ENCODE measurements at regions not wholly inside any gene's neighbourhood (a gene's known extent, or its start where the extent isn't known, plus 50 kb on each side); places are given as distances from the start of the nearest gene placed in this dataset.

- H3K36me3 ChIP-seq (ENCODE audit: control insufficient read depth in 4 of 4, insufficient read depth in 3 of 4, low read depth in 1 of 4, low read length in 3 of 4), result no peaks in the 10 kb centered on the region
- TF ChIP-seq RAD21 (IDR thresholded peaks at IDR 0.05), result no peak
- TF ChIP-seq HNF4A (conservative IDR thresholded peaks at IDR 0.05), result no peak
- no peak for TF ChIP-seq REST (IDR thresholded peaks at IDR 0.05)
- TF ChIP-seq, protein P1, sequence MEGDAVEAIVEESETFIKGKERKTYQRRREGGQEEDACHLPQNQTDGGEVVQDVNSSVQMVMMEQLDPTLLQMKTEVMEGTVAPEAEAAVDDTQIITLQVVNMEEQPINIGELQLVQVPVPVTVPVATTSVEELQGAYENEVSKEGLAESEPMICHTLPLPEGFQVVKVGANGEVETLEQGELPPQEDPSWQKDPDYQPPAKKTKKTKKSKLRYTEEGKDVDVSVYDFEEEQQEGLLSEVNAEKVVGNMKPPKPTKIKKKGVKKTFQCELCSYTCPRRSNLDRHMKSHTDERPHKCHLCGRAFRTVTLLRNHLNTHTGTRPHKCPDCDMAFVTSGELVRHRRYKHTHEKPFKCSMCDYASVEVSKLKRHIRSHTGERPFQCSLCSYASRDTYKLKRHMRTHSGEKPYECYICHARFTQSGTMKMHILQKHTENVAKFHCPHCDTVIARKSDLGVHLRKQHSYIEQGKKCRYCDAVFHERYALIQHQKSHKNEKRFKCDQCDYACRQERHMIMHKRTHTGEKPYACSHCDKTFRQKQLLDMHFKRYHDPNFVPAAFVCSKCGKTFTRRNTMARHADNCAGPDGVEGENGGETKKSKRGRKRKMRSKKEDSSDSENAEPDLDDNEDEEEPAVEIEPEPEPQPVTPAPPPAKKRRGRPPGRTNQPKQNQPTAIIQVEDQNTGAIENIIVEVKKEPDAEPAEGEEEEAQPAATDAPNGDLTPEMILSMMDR (IDR thresholded peaks at IDR 0.05; ENCODE audit: low read depth, low read length, missing input control), result no peak
- no peak for TF ChIP-seq JUND (IDR thresholded peaks at IDR 0.05)
- no peak for TF ChIP-seq SP1 (IDR thresholded peaks at IDR 0.05)
- TF ChIP-seq FOXA2 (IDR thresholded peaks at IDR 0.05), result no peak
- no peak for TF ChIP-seq HNF4G (IDR thresholded peaks at IDR 0.05)
- no peak for TF ChIP-seq GABPA (IDR thresholded peaks at IDR 0.05 in 1 of 2, conservative IDR thresholded peaks at IDR 0.05 in 1 of 2)
- no peak for TF ChIP-seq RXRA (IDR thresholded peaks at IDR 0.05)
- no peak overlapping the region for H3K4me3 ChIP-seq (ENCODE audit: low read depth in 1 of 3, low read length in 3 of 3)
- WGBS, result 90% methylated on average over 1 of the region's 1 CpG
- H3K4me1 ChIP-seq (ENCODE audit: control insufficient read depth in 4 of 4, insufficient read depth in 4 of 4, low read length in 3 of 4), result peaks cover 0 to 5% (median 5%) of the 10 kb centered on the region in 4 donors
- no peak overlapping the region for H3K9ac ChIP-seq (ENCODE audit: low read depth in 1 of 2, low read length in 2 of 2)
- H3K27ac ChIP-seq (ENCODE audit: low read depth in 1 of 2, low read length in 2 of 2), result no peak overlapping the region
- no peaks in the 10 kb centered on the region for H3K9me3 ChIP-seq (ENCODE audit: control insufficient read depth in 4 of 4, low read length in 3 of 4)
- no peak for DNase-seq (ENCODE audit: low spot score)
- H3K27me3 ChIP-seq (ENCODE audit: control insufficient read depth in 4 of 4, insufficient read depth in 4 of 4, low read length in 3 of 4), result no peaks in the 10 kb centered on the region
Observed at GRCh38 chr3:177725165-177725564, 527.9 kb upstream of the TBL1XR1 start.

- no peaks in the 10 kb centered on the region for H3K27me3 ChIP-seq (ENCODE audit: control insufficient read depth in 4 of 4, insufficient read depth in 4 of 4, low read length in 3 of 4)
- no peaks in the 10 kb centered on the region for H3K36me3 ChIP-seq (ENCODE audit: control insufficient read depth in 4 of 4, insufficient read depth in 3 of 4, low read depth in 1 of 4, low read length in 3 of 4)
- 92% methylated on average over 3 of the region's 3 CpGs for WGBS
- H3K4me3 ChIP-seq (ENCODE audit: low read depth in 1 of 3, low read length in 3 of 3), result no peak overlapping the region
- no peak for DNase-seq (ENCODE audit: low spot score)
- TF ChIP-seq RAD21 (IDR thresholded peaks at IDR 0.05) (no peak), FOXA2 (IDR thresholded peaks at IDR 0.05) (no peak), REST (IDR thresholded peaks at IDR 0.05) (no peak), FOXA1 (IDR thresholded peaks at IDR 0.05) (no peak), HNF4A (conservative IDR thresholded peaks at IDR 0.05) (no peak), SP1 (IDR thresholded peaks at IDR 0.05) (no peak)
- TF ChIP-seq, protein P1 (IDR thresholded peaks at IDR 0.05; ENCODE audit: low read depth, low read length, missing input control), result no peak
- no peaks in the 10 kb centered on the region for H3K9me3 ChIP-seq (ENCODE audit: control insufficient read depth in 4 of 4, low read length in 3 of 4)
- no peak overlapping the region for H3K9ac ChIP-seq (ENCODE audit: low read depth in 1 of 2, low read length in 2 of 2)
- peaks cover 0 to 5% (median 5%) of the 10 kb centered on the region in 4 donors for H3K4me1 ChIP-seq (ENCODE audit: control insufficient read depth in 4 of 4, insufficient read depth in 4 of 4, low read length in 3 of 4)
- H3K27ac ChIP-seq (ENCODE audit: low read depth in 1 of 2, low read length in 2 of 2), result no peak overlapping the region
Observed at GRCh38 chr3:177726807-177727206, 529.5 kb upstream of the TBL1XR1 start.
